ENCODE measurements at regions not wholly inside any gene's neighbourhood (a gene's known extent, or its start where the extent isn't known, plus 50 kb on each side); places are given as distances from the start of the nearest gene placed in this dataset.

- FAIRE-seq = no peak
- no peaks in the 10 kb centered on the region for H3K36me3 ChIP-seq (ENCODE audit: control insufficient read depth, insufficient read depth, low read length)
- no peak for TF ChIP-seq CTCF (IDR thresholded peaks at IDR 0.05; ENCODE audit: insufficient read depth, low read length, severe bottlenecking)
- no peaks in the 10 kb centered on the region for H3K27me3 ChIP-seq (ENCODE audit: control insufficient read depth, insufficient read depth, low read length)
- DNase-seq (ENCODE audit: low read depth) = no peak
- H3K4me3 ChIP-seq (ENCODE audit: low read depth, low read length) = no peak overlapping the region
These were observed 290.7 kb downstream of the TCERG1L start for GRCh38 chr10:131020775-131021174.

GRCh38 chr10:131021246-131021895 lies 290.1 kb downstream of the TCERG1L start:
- no peak overlapping the region for H3K4me3 ChIP-seq (ENCODE audit: low read depth, low read length)
- no peak for FAIRE-seq
- DNase-seq (ENCODE audit: low read depth) = no peak
- no peaks in the 10 kb centered on the region for H3K27me3 ChIP-seq (ENCODE audit: control insufficient read depth, insufficient read depth, low read length)
- H3K36me3 ChIP-seq (ENCODE audit: control insufficient read depth, insufficient read depth, low read length) = no peaks in the 10 kb centered on the region
- TF ChIP-seq CTCF (IDR thresholded peaks at IDR 0.05; ENCODE audit: insufficient read depth, low read length, severe bottlenecking) = no peak

GRCh38 chr10:131021969-131022368 lies 289.6 kb downstream of the TCERG1L start:
- Histone ChIP-seq H3K27me3 (ENCODE audit: control insufficient read depth, insufficient read depth, low read length) (no peaks in the 10 kb centered on the region), H3K4me3 (ENCODE audit: low read depth, low read length) (no peak overlapping the region), H3K36me3 (ENCODE audit: control insufficient read depth, insufficient read depth, low read length) (no peaks in the 10 kb centered on the region)
- no peak for TF ChIP-seq CTCF (IDR thresholded peaks at IDR 0.05; ENCODE audit: insufficient read depth, low read length, severe bottlenecking)
- DNase-seq (ENCODE audit: low read depth) (no peak), FAIRE-seq (no peak)

- Histone ChIP-seq H3K4me3 (ENCODE audit: low read depth, low read length) (no peak overlapping the region), H3K36me3 (ENCODE audit: control insufficient read depth, insufficient read depth, low read length) (no peaks in the 10 kb centered on the region), H3K27me3 (ENCODE audit: control insufficient read depth, insufficient read depth, low read length) (no peaks in the 10 kb centered on the region)
- FAIRE-seq = peak; percentile 13
- TF ChIP-seq CTCF (IDR thresholded peaks at IDR 0.05; ENCODE audit: insufficient read depth, low read length, severe bottlenecking) = no peak
- DNase-seq (ENCODE audit: low read depth) = no peak
These were observed 289.2 kb downstream of the TCERG1L start for GRCh38 chr10:131022369-131022768.

- no peak for TF ChIP-seq CTCF (IDR thresholded peaks at IDR 0.05; ENCODE audit: insufficient read depth, low read length, severe bottlenecking)
- Histone ChIP-seq H3K36me3 (ENCODE audit: control insufficient read depth, insufficient read depth, low read length) (no peaks in the 10 kb centered on the region), H3K27me3 (ENCODE audit: control insufficient read depth, insufficient read depth, low read length) (no peaks in the 10 kb centered on the region), H3K4me3 (ENCODE audit: low read depth, low read length) (no peak overlapping the region)
- FAIRE-seq (no peak), DNase-seq (ENCODE audit: low read depth) (no peak)
These were observed 288.5 kb downstream of the TCERG1L start for GRCh38 chr10:131022981-131023380.

Data from bronchial epithelial cell (primary cell).